Mucosa of descending colon (tissue), 3 donors: ENCODE measurements at regions not wholly inside any gene's neighbourhood (a gene's known extent, or its start where the extent isn't known, plus 50 kb on each side); places are given as distances from the start of the nearest gene placed in this dataset.
"Not testable (repeated sequence)": the region's sequence is repeated elsewhere in the genome, so short reads cannot be mapped to it uniquely, and the experiment has no call there.

ENCODE experiments used
- ATAC-seq: fragments of 200-7000 bp; cut with Tn5 transposase; one replicate; pipeline ENCODE4 v1.9.1; 2020; ENCODE audit warnings: mild to moderate bottlenecking, moderate library complexity
- DNase-seq, 3 donors: peaks; one replicate each; pipeline ENCODE4 v3.0.0-alpha.2; 2020
- H3K36me3 ChIP-seq: fragments of 200-600 bp; one replicate; pipeline ENCODE4 v1.8.0; 2021; ENCODE audit warnings: low read depth, mild to moderate bottlenecking
- H3K4me1 ChIP-seq: fragments of 200-600 bp; one replicate; pipeline ENCODE4 v1.8.0; 2021; ENCODE audit warnings: low read depth, mild to moderate bottlenecking
- H3K4me3 ChIP-seq: fragments of 200-600 bp; one replicate; pipeline ENCODE4 v1.8.0; 2021; ENCODE audit warnings: mild to moderate bottlenecking
- H3K9me3 ChIP-seq: fragments of 200-600 bp; one replicate; pipeline ENCODE4 v1.8.0; 2021; ENCODE audit warnings: mild to moderate bottlenecking
- intact Hi-C, 2 donors: fragments of 100-400 bp; cut with DNase I in 1 of 2; cut with micrococcal nuclease in 1 of 2; formaldehyde crosslinking; loops; one replicate each; pipeline versions ENCODE4 v1.11.0 to v1.11.1; 2022; cut with DNase I, micrococcal nuclease
- TF ChIP-seq, protein P1 (sequence below): fragments of 200-600 bp; IDR thresholded peaks from one replicate; pipeline ENCODE4 v1.8.0; 2022; ENCODE audit warnings: antibody characterized with exemption, mild to moderate bottlenecking
- donor health status: DM: no; HTN: no; CAD: no; lungs with moderate emphysema.
- donor health status: DM: no; HTN: no; CAD: no.
- donor health status: DM: no; HTN: yes; CAD: no.

DNA sequence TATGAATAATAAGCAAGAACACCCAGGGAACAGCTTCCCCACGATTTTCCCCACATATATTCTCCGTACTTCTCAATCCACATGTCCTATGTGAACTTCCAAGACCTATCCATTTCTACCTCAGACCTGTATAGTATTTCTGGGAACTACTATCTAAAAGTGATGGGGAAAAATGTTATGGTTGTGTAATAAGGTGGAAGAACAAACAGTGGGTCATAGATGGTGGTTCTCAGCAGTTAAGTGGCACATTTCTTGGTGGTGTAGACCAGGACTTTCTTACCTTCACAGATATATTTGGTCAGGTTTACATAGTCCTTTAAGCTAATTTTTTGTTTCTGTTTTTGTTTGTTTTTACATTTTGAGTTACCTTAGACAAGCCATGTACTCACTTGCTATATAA, 675.1 kb downstream of the GBE1 start:
- no peaks in the 10 kb centered on the region for H3K9me3 ChIP-seq
- ATAC-seq: no peak
- no peaks in the 10 kb centered on the region for H3K36me3 ChIP-seq
- H3K4me3 ChIP-seq: no peak overlapping the region
- intact Hi-C loops: no loop called here
- DNase-seq: no peak
- no peaks in the 10 kb centered on the region for H3K4me1 ChIP-seq
- TF ChIP-seq, protein P1, sequence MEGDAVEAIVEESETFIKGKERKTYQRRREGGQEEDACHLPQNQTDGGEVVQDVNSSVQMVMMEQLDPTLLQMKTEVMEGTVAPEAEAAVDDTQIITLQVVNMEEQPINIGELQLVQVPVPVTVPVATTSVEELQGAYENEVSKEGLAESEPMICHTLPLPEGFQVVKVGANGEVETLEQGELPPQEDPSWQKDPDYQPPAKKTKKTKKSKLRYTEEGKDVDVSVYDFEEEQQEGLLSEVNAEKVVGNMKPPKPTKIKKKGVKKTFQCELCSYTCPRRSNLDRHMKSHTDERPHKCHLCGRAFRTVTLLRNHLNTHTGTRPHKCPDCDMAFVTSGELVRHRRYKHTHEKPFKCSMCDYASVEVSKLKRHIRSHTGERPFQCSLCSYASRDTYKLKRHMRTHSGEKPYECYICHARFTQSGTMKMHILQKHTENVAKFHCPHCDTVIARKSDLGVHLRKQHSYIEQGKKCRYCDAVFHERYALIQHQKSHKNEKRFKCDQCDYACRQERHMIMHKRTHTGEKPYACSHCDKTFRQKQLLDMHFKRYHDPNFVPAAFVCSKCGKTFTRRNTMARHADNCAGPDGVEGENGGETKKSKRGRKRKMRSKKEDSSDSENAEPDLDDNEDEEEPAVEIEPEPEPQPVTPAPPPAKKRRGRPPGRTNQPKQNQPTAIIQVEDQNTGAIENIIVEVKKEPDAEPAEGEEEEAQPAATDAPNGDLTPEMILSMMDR: no peak

- no peak for ATAC-seq
- H3K4me1 ChIP-seq: no peaks in the 10 kb centered on the region
- no peak for DNase-seq
- H3K9me3 ChIP-seq: no peaks in the 10 kb centered on the region
- H3K36me3 ChIP-seq: no peaks in the 10 kb centered on the region
- TF ChIP-seq, protein P1: no peak
- no peak overlapping the region for H3K4me3 ChIP-seq
- intact Hi-C loops: no loop called here
These were observed 680.8 kb downstream of the GBE1 start for GRCh38 chr3:81080608-81081007.

DNA sequence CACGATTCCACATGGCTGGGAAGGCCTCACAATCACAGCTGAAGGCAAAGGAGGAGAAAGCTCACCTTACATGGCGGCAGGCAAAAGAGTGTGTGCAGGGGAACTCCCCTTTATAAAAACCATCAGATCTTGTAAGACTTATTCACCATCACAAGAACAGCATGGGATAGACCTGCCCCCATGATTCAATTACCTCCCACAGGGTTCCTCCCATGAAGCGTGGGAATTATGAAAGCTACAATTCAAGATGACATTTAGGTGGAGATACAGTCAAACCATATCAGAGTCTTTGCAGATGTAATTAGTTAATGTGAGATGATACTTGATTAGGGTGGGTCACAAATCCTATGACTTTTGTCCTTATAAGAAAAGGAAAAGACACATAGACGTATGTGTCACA, 688.9 kb downstream of the GBE1 start:
- Histone ChIP-seq H3K4me1 (no peaks in the 10 kb centered on the region), H3K9me3 (no peaks in the 10 kb centered on the region), H3K36me3 (no peaks in the 10 kb centered on the region), H3K4me3 (no peak overlapping the region)
- TF ChIP-seq, protein P1: no peak
- ATAC-seq (no peak), DNase-seq (no peak)
- intact Hi-C loops: no loop called here

- Histone ChIP-seq H3K4me3 (no peak overlapping the region), H3K36me3 (no peaks in the 10 kb centered on the region), H3K4me1 (no peaks in the 10 kb centered on the region), H3K9me3 (no peaks in the 10 kb centered on the region)
- ATAC-seq (no peak), DNase-seq (no peak)
- intact Hi-C loops: no loop called here
- TF ChIP-seq, protein P1: no peak
These were observed 692.9 kb downstream of the GBE1 start for GRCh38 chr3:81068546-81068945.

DNA sequence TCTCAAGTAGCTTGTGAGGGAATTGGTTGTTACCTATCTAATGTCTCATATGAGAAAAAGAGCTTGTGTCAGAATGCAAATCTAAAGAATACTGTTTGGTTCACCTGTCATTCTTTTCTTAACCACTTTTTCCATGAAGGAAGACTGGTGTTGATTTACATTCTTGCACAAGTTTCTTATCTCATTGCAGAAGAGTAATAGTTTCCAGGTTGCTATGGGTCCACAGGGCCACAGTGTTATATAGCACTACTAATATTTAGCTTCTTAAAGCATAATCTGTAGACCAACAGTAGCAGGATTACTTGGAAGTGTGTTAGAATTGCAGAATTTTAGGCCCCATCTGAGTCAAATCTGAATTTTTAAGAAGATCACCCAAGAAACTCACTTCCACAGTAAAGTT, 697.5 kb downstream of the GBE1 start:
- H3K9me3 ChIP-seq: no peaks in the 10 kb centered on the region
- ATAC-seq: no peak
- no peaks in the 10 kb centered on the region for H3K36me3 ChIP-seq
- intact Hi-C loops: no loop called here
- no peak for DNase-seq
- no peaks in the 10 kb centered on the region for H3K4me1 ChIP-seq
- no peak overlapping the region for H3K4me3 ChIP-seq
- TF ChIP-seq, protein P1: no peak

GRCh38 chr3:81051133-81051532, 710.3 kb downstream of the GBE1 start:
- intact Hi-C loops, H3K9me3 ChIP-seq, H3K4me1 ChIP-seq, H3K36me3 ChIP-seq, DNase-seq, H3K4me3 ChIP-seq, ATAC-seq: not testable (repeated sequence)
